ENCODE measurements at regions not wholly inside any gene's neighbourhood (a gene's known extent, or its start where the extent isn't known, plus 50 kb on each side); places are given as distances from the start of the nearest gene placed in this dataset.

DNA sequence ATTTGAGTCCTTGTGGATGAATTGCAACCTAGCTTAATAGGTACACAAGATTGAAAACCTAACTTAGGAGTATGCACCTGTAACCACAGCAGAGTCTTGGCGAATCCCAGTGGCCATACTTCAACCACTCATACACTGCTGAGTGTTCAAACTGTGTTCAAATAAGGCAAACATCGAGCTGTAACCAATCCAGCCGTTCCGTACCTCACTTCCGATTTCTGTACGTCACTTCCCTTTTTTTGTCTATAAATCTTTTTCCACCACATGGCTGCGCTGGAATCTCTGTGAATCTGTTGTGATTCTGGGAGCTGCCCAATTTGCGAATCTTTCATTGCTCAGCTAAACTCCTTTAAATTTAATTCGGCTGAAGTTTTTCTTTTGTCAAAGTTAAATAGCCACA, 190.6 kb downstream of the MAF start (continued):
- no peak for TF ChIP-seq TCFL5 (CRISPR knock-in tag; conservative IDR thresholded peaks at IDR 0.05)
- no peak for TF ChIP-seq TBL1XR1 (IDR thresholded peaks at IDR 0.05; ENCODE audit: low read length in 2 of 2)
- TF ChIP-seq ZNF436 (CRISPR knock-in tag; IDR thresholded peaks at IDR 0.05) = no peak
- no peak for TF ChIP-seq ZNF586 (CRISPR knock-in tag; conservative IDR thresholded peaks at IDR 0.05)
- no peak for TF ChIP-seq POLR2H (tag; IDR thresholded peaks at IDR 0.05; ENCODE audit: low read depth)
- no peak for TF ChIP-seq ZNF23 (CRISPR knock-in tag; IDR thresholded peaks at IDR 0.05)
- TF ChIP-seq POLR3G (IDR thresholded peaks at IDR 0.05; ENCODE audit: extremely low read depth, insufficient read length, insufficient replicate concordance) = no peak
- TF ChIP-seq SIN3B (IDR thresholded peaks at IDR 0.05; ENCODE audit: low read depth) = no peak
- TF ChIP-seq MTF1 (CRISPR knock-in tag; IDR thresholded peaks at IDR 0.05; ENCODE audit: borderline replicate concordance) = no peak
- TF ChIP-seq, protein P1, sequence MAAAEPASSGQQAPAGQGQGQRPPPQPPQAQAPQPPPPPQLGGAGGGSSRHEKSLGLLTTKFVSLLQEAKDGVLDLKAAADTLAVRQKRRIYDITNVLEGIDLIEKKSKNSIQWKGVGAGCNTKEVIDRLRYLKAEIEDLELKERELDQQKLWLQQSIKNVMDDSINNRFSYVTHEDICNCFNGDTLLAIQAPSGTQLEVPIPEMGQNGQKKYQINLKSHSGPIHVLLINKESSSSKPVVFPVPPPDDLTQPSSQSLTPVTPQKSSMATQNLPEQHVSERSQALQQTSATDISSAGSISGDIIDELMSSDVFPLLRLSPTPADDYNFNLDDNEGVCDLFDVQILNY (CRISPR knock-in tag; IDR thresholded peaks at IDR 0.05) = no peak
- TF ChIP-seq NFATC3 (IDR thresholded peaks at IDR 0.05) = no peak
- no peak for TF ChIP-seq MEF2A (IDR thresholded peaks at IDR 0.05; ENCODE audit: control insufficient read depth, low read depth, low read length)
- TF ChIP-seq BRF1 (IDR thresholded peaks at IDR 0.05; ENCODE audit: borderline replicate concordance, extremely low read depth, insufficient read length) = no peak
- TF ChIP-seq HDAC3 (IDR thresholded peaks at IDR 0.05; ENCODE audit: borderline replicate concordance, partially characterized antibody) = no peak
- TF ChIP-seq, protein P2, sequence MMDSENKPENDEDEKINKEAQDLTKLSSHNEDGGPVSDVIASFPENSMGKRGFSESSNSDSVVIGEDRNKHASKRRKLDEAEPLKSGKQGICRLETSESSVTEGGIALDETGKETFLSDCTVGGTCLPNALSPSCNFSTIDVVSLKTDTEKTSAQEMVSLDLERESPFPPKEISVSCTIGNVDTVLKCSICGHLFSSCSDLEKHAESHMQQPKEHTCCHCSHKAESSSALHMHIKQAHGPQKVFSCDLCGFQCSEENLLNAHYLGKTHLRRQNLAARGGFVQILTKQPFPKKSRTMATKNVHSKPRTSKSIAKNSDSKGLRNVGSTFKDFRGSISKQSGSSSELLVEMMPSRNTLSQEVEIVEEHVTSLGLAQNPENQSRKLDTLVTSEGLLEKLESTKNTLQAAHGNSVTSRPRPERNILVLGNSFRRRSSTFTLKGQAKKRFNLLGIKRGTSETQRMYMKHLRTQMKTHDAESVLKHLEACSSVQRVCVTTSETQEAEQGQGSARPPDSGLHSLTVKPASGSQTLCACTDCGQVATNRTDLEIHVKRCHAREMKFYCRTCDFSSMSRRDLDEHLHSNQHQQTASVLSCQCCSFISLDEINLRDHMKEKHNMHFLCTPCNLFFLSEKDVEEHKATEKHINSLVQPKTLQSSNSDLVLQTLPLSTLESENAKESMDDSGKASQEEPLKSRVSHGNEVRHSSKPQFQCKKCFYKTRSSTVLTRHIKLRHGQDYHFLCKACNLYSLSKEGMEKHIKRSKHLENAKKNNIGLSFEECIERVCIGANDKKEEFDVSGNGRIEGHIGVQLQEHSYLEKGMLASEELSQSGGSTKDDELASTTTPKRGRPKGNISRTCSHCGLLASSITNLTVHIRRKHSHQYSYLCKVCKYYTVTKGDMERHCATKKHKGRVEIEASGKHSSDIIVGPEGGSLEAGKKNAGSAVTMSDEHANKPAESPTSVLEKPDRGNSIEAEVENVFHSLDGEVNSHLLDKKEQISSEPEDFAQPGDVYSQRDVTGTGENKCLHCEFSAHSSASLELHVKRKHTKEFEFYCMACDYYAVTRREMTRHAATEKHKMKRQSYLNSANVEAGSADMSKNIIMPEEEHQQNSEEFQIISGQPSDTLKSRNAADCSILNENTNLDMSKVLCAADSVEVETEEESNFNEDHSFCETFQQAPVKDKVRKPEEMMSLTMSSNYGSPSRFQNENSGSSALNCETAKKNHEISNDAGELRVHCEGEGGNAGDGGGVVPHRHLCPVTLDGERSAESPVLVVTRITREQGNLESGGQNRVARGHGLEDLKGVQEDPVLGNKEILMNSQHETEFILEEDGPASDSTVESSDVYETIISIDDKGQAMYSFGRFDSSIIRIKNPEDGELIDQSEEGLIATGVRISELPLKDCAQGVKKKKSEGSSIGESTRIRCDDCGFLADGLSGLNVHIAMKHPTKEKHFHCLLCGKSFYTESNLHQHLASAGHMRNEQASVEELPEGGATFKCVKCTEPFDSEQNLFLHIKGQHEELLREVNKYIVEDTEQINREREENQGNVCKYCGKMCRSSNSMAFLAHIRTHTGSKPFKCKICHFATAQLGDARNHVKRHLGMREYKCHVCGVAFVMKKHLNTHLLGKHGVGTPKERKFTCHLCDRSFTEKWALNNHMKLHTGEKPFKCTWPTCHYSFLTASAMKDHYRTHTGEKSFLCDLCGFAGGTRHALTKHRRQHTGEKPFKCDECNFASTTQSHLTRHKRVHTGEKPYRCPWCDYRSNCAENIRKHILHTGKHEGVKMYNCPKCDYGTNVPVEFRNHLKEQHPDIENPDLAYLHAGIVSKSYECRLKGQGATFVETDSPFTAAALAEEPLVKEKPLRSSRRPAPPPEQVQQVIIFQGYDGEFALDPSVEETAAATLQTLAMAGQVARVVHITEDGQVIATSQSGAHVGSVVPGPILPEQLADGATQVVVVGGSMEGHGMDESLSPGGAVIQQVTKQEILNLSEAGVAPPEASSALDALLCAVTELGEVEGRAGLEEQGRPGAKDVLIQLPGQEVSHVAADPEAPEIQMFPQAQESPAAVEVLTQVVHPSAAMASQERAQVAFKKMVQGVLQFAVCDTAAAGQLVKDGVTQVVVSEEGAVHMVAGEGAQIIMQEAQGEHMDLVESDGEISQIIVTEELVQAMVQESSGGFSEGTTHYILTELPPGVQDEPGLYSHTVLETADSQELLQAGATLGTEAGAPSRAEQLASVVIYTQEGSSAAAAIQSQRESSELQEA (IDR thresholded peaks at IDR 0.05; ENCODE audit: low read depth) = no peak
- no peak for TF ChIP-seq MAFG (tag; conservative IDR thresholded peaks at IDR 0.05)
- TF ChIP-seq ZFP30 (CRISPR knock-in tag; IDR thresholded peaks at IDR 0.05; ENCODE audit: borderline replicate concordance) = no peak
- 0 out of 4 replicates have a peak, but pooled peaks of 1 of the 2 experiments have one; percentile 45 for TF ChIP-seq SRF (CRISPR knock-in tag; IDR thresholded peaks at IDR 0.05)
- TF ChIP-seq ZFPM2 (CRISPR knock-in tag; IDR thresholded peaks at IDR 0.05) = no peak
- TF ChIP-seq ZNF778 (CRISPR knock-in tag; IDR thresholded peaks at IDR 0.05) = no peak
- no peak for TF ChIP-seq HOXB6 (CRISPR knock-in tag; IDR thresholded peaks at IDR 0.05; ENCODE audit: borderline replicate concordance)
- peak; percentile 45 to 47; a peak in 2 of 4 replicates for TF ChIP-seq KDM1A (IDR thresholded peaks at IDR 0.05)
- TF ChIP-seq SREBF1 (IDR thresholded peaks at IDR 0.05; ENCODE audit: borderline replicate concordance, low read depth, low read length) = no peak
